Skeletal muscle satellite cell (primary cell): ENCODE measurements at regions not wholly inside any gene's neighbourhood (a gene's known extent, or its start where the extent isn't known, plus 50 kb on each side); places are given as distances from the start of the nearest gene placed in this dataset.
"Not testable (repeated sequence)": the region's sequence is repeated elsewhere in the genome, so short reads cannot be mapped to it uniquely, and the experiment has no call there.

ENCODE experiments used
- H3K27me3 ChIP-seq: 2 replicates; pipeline ENCODE4 v1.7.0; 2013; ENCODE audit warnings: low read length; ENCODE audit not compliant: control insufficient read depth, insufficient read depth
- H3K36me3 ChIP-seq: 2 replicates; pipeline ENCODE4 v1.7.0; 2013; ENCODE audit warnings: mild to moderate bottlenecking, control low read depth, low read length; ENCODE audit not compliant: insufficient read depth
- H3K4me1 ChIP-seq: 2 replicates; pipeline ENCODE4 v1.7.0; 2013; ENCODE audit warnings: low read length; ENCODE audit not compliant: control insufficient read depth, insufficient read depth
- H3K4me2 ChIP-seq: 2 replicates; pipeline ENCODE4 v1.7.0; 2013; ENCODE audit warnings: mild to moderate bottlenecking, low read length
- H3K4me3 ChIP-seq: 2 replicates; pipeline ENCODE4 v1.7.0; 2013; ENCODE audit warnings: low read length
- H3K9ac ChIP-seq: 2 replicates; pipeline ENCODE4 v1.7.0; 2013; ENCODE audit warnings: mild to moderate bottlenecking, low read depth, low read length, moderate library complexity
- H3K9me3 ChIP-seq: replicated peaks from 2 replicates; pipeline ENCODE4 v1.7.0; 2013; ENCODE audit warnings: mild to moderate bottlenecking, control low read depth, low read length

DNA sequence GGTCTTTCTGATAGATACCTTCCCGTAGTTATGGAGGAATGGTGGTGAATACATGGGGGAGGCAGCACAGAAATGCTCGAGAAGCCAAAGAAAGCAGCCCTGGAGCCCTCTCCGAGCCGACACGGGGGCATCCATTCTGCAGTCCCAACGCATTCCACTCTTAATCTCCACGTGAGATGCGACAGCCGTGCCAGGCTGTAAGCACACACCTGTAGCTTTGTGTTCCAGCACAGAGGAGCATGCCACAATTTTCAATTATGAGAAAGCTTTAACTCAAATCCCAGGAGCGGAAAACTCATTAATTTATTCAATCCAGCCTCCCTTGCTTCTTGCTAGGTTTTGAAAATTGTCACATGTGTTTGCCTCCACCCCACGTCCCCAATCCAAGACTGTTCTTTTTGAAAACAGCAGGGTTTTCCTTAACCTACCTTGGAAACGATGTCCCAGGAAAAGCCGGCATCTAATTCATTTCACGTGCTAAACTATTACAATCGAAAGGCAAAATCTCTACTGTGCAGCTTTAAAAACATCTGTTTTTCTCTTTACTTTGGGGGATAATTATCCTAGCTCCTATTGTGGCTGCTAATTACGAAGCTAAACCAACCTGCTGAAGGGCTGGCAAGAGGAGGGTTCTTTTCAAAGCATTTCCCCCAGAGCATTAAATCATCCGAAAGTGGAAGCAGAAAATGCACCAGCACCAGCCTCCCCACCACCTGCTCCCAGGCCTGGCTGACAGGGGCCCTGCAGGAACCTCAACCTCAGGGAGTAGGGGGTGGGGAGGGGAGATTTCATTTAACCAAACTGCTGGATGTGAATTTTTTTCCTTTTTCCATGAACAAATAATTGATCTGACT is 56.0 kb upstream of the CHST15 start:
- peaks cover 51% of the 10 kb centered on the region for H3K4me1 ChIP-seq
- H3K27me3 ChIP-seq = no peaks in the 10 kb centered on the region
- H3K9ac ChIP-seq = no peak overlapping the region
- peak overlapping the region; percentile 22 for H3K4me2 ChIP-seq
- H3K9me3 ChIP-seq = no peaks in the 10 kb centered on the region
- H3K36me3 ChIP-seq = no peaks in the 10 kb centered on the region
- H3K4me3 ChIP-seq = no peak overlapping the region

DNA sequence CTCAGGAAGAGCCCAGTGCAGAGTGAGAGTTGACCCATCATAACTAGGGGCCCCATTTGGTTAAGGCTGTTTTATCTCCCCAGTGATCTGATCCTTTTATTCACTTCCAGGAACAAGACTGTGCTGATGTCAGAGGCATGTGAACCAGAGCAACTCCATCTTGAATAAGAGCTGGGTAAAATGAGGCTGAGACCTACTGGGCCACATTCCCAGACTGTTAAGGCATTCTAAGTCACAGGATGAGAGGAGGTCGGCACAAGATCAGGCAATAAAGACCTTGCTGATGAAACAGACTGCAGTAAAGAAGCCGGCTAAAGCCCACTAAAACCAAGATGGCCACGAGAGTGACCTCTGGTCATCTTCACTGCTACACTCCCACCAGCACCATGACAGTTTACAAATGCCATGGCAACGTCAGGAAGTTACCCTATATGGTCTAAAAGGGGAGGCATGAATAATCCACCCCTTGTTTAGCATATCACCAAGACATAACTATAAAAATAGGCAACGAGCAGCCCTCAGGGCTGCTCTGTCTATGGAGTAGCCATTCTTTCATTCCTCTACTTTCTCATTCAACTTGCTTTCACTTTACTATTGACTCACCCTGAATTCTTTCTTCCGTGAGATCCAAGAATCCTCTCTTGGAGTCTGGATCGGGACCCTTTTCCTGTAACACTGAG is 55.3 kb upstream of the CHST15 start:
- not testable (repeated sequence) for H3K4me3 ChIP-seq, H3K27me3 ChIP-seq, H3K36me3 ChIP-seq, H3K9me3 ChIP-seq, H3K9ac ChIP-seq
- peak overlapping the region; percentile 22 for H3K4me2 ChIP-seq
- H3K4me1 ChIP-seq = peaks cover 52% of the 10 kb centered on the region

DNA sequence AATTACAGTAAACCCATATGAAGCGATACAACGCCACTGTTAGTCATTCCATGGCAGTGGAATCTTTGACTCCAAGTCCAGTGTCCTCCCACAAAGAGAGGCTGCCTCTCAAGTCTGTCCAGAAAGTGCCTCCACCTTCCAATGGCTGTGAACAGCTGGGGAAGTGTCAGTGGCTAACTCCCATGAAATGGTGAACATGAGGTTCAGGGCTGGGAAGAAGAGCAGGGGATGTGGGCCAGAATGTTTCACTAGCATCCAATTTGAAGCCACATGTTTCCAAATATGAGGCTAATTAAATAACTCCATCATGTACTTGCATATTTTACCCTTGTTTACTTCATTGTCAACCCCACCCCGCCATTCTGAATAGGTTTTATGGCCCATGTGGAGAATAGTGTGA is 53.1 kb upstream of the CHST15 start:
- Histone ChIP-seq H3K36me3 (no peaks in the 10 kb centered on the region), H3K9ac (no peak overlapping the region), H3K4me2 (no peak overlapping the region), H3K27me3 (no peaks in the 10 kb centered on the region), H3K4me1 (peaks cover 46% of the 10 kb centered on the region), H3K4me3 (no peak overlapping the region), H3K9me3 (no peaks in the 10 kb centered on the region)

DNA sequence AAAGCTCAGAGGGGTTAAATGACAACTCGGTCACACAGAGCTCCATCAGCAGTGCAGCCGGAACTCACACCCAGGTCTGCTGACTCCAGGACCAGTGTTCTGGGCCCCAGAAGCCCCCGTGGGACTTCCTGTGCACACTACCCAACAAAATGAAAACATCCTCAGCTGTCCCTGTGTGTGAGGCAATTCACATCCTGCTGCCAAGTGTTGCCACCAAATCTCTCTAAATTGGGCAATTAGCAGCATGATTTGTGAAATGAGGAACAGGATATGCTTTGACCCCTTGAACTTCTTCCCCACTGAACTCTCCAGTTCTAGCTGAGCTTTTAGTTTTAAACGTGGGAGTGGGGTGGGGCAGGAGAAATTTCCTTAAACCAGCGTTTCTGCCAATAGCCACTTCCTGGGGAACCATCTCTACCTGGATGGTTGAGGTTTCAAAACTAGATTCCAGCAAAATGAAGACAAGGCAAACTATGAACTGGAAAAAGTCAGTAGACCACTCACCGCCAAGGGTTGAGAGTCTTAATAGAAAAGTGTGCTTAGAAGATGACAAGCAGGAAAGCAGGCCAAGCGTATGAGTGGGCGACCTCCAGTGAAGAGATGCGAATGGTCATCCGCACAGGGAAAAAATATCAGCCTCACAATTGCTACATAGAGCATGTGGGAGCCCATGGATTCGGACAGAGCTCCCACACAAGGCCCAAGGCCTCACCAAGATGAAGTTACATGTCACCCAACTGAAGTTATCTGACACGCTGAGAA is 51.9 kb upstream of the CHST15 start:
- Histone ChIP-seq H3K9me3 (no peaks in the 10 kb centered on the region), H3K4me1 (peaks cover 45% of the 10 kb centered on the region), H3K4me3 (no peak overlapping the region), H3K27me3 (no peaks in the 10 kb centered on the region), H3K4me2 (peak overlapping the region; percentile 4), H3K9ac (peak overlapping the region; percentile 35), H3K36me3 (no peaks in the 10 kb centered on the region)

DNA sequence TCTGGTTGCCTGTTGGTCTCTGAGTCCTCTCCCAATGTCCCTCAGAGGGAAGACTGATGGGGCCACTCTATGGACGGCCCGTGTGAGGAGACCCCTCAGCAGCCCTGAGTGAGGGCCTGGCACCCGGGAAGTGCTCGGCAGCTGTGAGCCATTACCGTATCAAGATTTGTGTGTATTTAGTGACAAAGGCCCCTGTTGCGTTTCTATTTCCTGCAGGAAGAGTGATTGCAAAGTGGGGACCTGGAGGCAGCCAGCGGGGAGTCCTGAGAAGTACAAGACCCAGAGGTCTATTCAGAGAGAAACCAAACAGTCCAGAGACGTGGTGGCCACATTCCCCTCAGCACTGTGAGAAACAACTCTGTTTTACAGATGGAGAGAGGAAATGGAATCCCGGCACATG is 51.1 kb upstream of the CHST15 start:
- no peak overlapping the region for H3K4me2 ChIP-seq
- H3K36me3 ChIP-seq = no peaks in the 10 kb centered on the region
- peaks cover 2% of the 10 kb centered on the region for H3K27me3 ChIP-seq
- peak overlapping the region; percentile 35 for H3K9ac ChIP-seq
- peaks cover 42% of the 10 kb centered on the region for H3K4me1 ChIP-seq
- no peak overlapping the region for H3K4me3 ChIP-seq
- H3K9me3 ChIP-seq = no peaks in the 10 kb centered on the region

DNA sequence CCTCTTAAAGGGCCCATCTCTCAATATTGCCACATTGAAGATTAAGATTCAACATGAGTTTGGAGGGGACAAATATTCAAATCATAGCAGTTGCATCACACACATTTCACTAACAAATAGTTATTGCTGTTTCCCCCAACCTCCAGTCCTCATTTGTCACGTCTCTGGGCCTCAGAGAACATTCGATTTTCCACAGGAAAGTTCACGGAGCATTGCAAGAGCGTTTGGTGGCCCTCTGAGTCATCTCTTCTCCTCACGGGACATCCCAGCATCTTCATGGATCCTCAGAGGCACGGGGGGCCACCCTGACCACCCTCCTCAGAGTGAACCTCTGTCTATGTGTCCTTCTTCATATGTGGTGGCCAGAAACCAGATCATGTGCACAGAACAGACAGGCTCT is 50.3 kb upstream of the CHST15 start:
- H3K4me3 ChIP-seq = no peak overlapping the region
- no peak overlapping the region for H3K9ac ChIP-seq
- no peaks in the 10 kb centered on the region for H3K36me3 ChIP-seq
- no peak overlapping the region for H3K4me2 ChIP-seq
- no peaks in the 10 kb centered on the region for H3K9me3 ChIP-seq
- peaks cover 35% of the 10 kb centered on the region for H3K4me1 ChIP-seq
- peaks cover 5% of the 10 kb centered on the region for H3K27me3 ChIP-seq
